GM23338 (cell line): ENCODE measurements at regions not wholly inside any gene's neighbourhood (a gene's known extent, or its start where the extent isn't known, plus 50 kb on each side); places are given as distances from the start of the nearest gene placed in this dataset.

ENCODE experiments used
- ATAC-seq: fragments of 200-7000 bp; cut with Tn5 transposase; 3 replicates; pipeline ENCODE4 v1.9.1; 2020
- DNase-seq: peaks from one replicate; pipeline ENCODE4 v3.0.0-alpha.2; 2015; ENCODE audit warnings: low spot score
- H2AFZ ChIP-seq: fragments of 200-600 bp; sonication (generic); 2 replicates; pipeline ENCODE4 v1.8.0; 2016; ENCODE audit warnings: antibody characterized with exemption, mild to moderate bottlenecking, moderate library complexity
- H3F3A ChIP-seq: fragments of 200-600 bp; sonication (generic); replicated peaks from 2 replicates; pipeline ENCODE4 v1.8.0; 2017; ENCODE audit warnings: antibody characterized with exemption, mixed run types, low read depth
- H3K27ac ChIP-seq: fragments of 200-600 bp; sonication (generic); 2 replicates; pipeline ENCODE4 v1.6.1; 2016; ENCODE audit warnings: low read depth
- H3K27me3 ChIP-seq: fragments of 200-600 bp; sonication (generic); 2 replicates; pipeline ENCODE4 v1.8.0; 2016; ENCODE audit warnings: mild to moderate bottlenecking, mixed run types, moderate library complexity; ENCODE audit not compliant: insufficient read depth
- H3K36me3 ChIP-seq: fragments of 200-600 bp; sonication (generic); 2 replicates; pipeline ENCODE4 v1.8.0; 2016; ENCODE audit warnings: mild to moderate bottlenecking; ENCODE audit not compliant: insufficient read depth
- H3K4me1 ChIP-seq: fragments of 200-600 bp; sonication (generic); 2 replicates; pipeline ENCODE4 v1.8.0; 2016; ENCODE audit warnings: mild to moderate bottlenecking, moderate library complexity; ENCODE audit not compliant: insufficient read depth
- H3K4me2 ChIP-seq: fragments of 200-600 bp; sonication (generic); 2 replicates; pipeline ENCODE4 v1.7.1; 2017; ENCODE audit warnings: mixed run types
- H3K4me3 ChIP-seq: fragments of 200-600 bp; sonication (generic); 2 replicates; pipeline ENCODE4 v1.6.1; 2016; ENCODE audit warnings: mixed run types
- H3K79me2 ChIP-seq: fragments of 200-600 bp; sonication (generic); replicated peaks from 2 replicates; pipeline ENCODE4 v1.8.0; 2017; ENCODE audit warnings: mild to moderate bottlenecking; ENCODE audit not compliant: insufficient read depth
- H3K9me2 ChIP-seq: fragments of 200-600 bp; sonication (generic); 2 replicates; pipeline ENCODE4 v1.8.0; 2017; ENCODE audit not compliant: insufficient read depth
- H4K20me1 ChIP-seq: fragments of 200-600 bp; sonication (generic); replicated peaks from 2 replicates; pipeline ENCODE4 v1.8.0; 2017; ENCODE audit warnings: mild to moderate bottlenecking; ENCODE audit not compliant: insufficient read depth
- H3K27ac Mint-ChIP-seq: 2 replicates; pipeline ENCODE4 v1.8.0; 2020; ENCODE audit warnings: inconsistent platforms, mild to moderate bottlenecking, moderate library complexity, mixed read lengths
- H3K27me3 Mint-ChIP-seq: 3 replicates; pipeline ENCODE4 v1.8.0; 2022; ENCODE audit warnings: low read depth, mild to moderate bottlenecking, moderate library complexity, mixed read lengths, inconsistent platforms; ENCODE audit not compliant: insufficient read depth, poor library complexity
- H3K36me3 Mint-ChIP-seq: 3 replicates; pipeline ENCODE4 v1.8.0; 2021; ENCODE audit warnings: low read depth, mild to moderate bottlenecking, inconsistent platforms, moderate library complexity, mixed read lengths
- H3K4me1 Mint-ChIP-seq: 3 replicates; pipeline ENCODE4 v1.8.0; 2020; ENCODE audit warnings: mild to moderate bottlenecking, inconsistent platforms, mixed read lengths
- H3K4me3 Mint-ChIP-seq: 3 replicates; pipeline ENCODE4 v1.8.0; 2021; ENCODE audit warnings: moderate library complexity, mild to moderate bottlenecking, inconsistent platforms, mixed read lengths
- H3K9me3 Mint-ChIP-seq: 3 replicates; pipeline ENCODE4 v1.8.0; 2020; ENCODE audit warnings: moderate library complexity, mild to moderate bottlenecking, inconsistent platforms, mixed read lengths
- CREB1 ChIP-seq: fragments of 250-450 bp; sonication (Bioruptor Pico); IDR thresholded peaks from 2 replicates; pipeline ENCODE4 v1.5.0; 2020; ENCODE audit warnings: low read depth, mild to moderate bottlenecking, moderate library complexity
- ETS1 ChIP-seq: IDR thresholded peaks from 2 replicates; pipeline ENCODE4 v1.6.1; 2016; ENCODE audit warnings: antibody characterized with exemption
- EZH2 ChIP-seq: fragments of 200-600 bp; sonication (generic); IDR thresholded peaks from one replicate; pipeline ENCODE4 v1.8.0; 2017; ENCODE audit warnings: antibody characterized with exemption, mild to moderate bottlenecking, low read depth; ENCODE audit not compliant: unreplicated experiment
- EZH2phosphoT487 ChIP-seq: fragments of 200-600 bp; sonication (generic); IDR thresholded peaks from one replicate; pipeline ENCODE4 v1.8.1; 2018; ENCODE audit warnings: antibody characterized with exemption; ENCODE audit not compliant: unreplicated experiment
- JUNB ChIP-seq: IDR thresholded peaks from one replicate; pipeline ENCODE4 v1.6.1; 2016; ENCODE audit warnings: antibody characterized with exemption; ENCODE audit not compliant: unreplicated experiment
- NANOG ChIP-seq: IDR thresholded peaks from 2 replicates; pipeline ENCODE4 v1.6.1; 2016; ENCODE audit warnings: antibody characterized with exemption, borderline replicate concordance
- POLR2AphosphoS5 ChIP-seq: IDR thresholded peaks from 2 replicates; pipeline ENCODE4 v1.6.1; 2016; ENCODE audit warnings: antibody characterized with exemption, low read depth
- REST ChIP-seq: IDR thresholded peaks from one replicate; pipeline ENCODE4 v1.6.1; 2018; ENCODE audit warnings: antibody characterized with exemption; ENCODE audit not compliant: unreplicated experiment
- STAT1 ChIP-seq: IDR thresholded peaks from one replicate; pipeline ENCODE4 v1.6.1; 2016; ENCODE audit warnings: antibody characterized with exemption; ENCODE audit not compliant: unreplicated experiment
- ZNF114 ChIP-seq: fragments of 250-450 bp; sonication (Bioruptor Pico); IDR thresholded peaks from 2 replicates; pipeline ENCODE4 v1.5.0; 2020; ENCODE audit warnings: mild to moderate bottlenecking, moderate library complexity
- ZNF331 ChIP-seq: fragments of 250-450 bp; sonication (Bioruptor Pico); IDR thresholded peaks from 2 replicates; pipeline ENCODE4 v1.5.0; 2020; ENCODE audit warnings: low read depth, mild to moderate bottlenecking, moderate library complexity
- TF ChIP-seq, protein P1 (sequence below), 2 experiments: fragments of 200-600 bp in 1 of 2; sonication (generic) in 1 of 2; conservative IDR thresholded peaks; 2 replicates each; pipeline versions ENCODE4 v1.5.1 to v1.6.1; 2016 to 2017; ENCODE audit warnings: antibody characterized with exemption in 2 of 2, low read depth in 2 of 2, mild to moderate bottlenecking in 2 of 2, moderate library complexity in 1 of 2

DNA sequence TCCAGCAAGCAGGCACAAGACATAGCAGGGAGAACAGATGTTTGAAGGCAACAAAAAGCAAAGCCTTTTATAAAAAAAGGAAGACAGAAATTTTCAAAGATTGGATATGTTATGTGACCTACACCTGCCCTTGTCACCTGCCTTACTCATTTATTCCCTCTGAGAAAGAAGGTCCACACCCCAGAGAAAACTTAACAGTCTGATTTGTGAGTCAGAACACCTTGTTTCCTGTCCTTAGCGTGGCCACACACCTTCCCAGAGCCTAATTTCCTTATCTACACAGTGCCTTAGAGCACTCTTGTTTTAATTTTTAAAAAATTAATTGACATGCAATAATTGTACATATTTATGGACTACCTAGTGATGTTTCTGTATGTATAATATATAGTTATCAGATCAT is 419.0 kb upstream of the DAB2 start:
- Histone ChIP-seq H2AFZ (no peak overlapping the region), H4K20me1 (no peaks in the 10 kb centered on the region), H3K4me1 (no peaks in the 10 kb centered on the region), H3K27ac (no peak overlapping the region), H3K79me2 (no peaks in the 10 kb centered on the region), H3K36me3 (no peaks in the 10 kb centered on the region), H3K4me2 (no peak overlapping the region), H3K9me2 (no peaks in the 10 kb centered on the region), H3F3A (no peaks in the 10 kb centered on the region), H3K4me3 (no peak overlapping the region), H3K27me3 (no peaks in the 10 kb centered on the region)
- H3K9me3 Mint-ChIP-seq, result peaks cover 11% of the 10 kb centered on the region; the same call in 2 of the 3 replicates
- no peak for DNase-seq
- H3K27ac Mint-ChIP-seq, result no peak overlapping the region
- H3K4me3 Mint-ChIP-seq, result no peak overlapping the region
- no peak for TF ChIP-seq CREB1
- no peak for TF ChIP-seq EZH2phosphoT487
- TF ChIP-seq ZNF114 (CRISPR knock-in tag), result no peak
- TF ChIP-seq ZNF331, result no peak
- no peak for TF ChIP-seq STAT1
- no peak for TF ChIP-seq EZH2
- TF ChIP-seq NANOG, result no peak
- TF ChIP-seq, protein P1, sequence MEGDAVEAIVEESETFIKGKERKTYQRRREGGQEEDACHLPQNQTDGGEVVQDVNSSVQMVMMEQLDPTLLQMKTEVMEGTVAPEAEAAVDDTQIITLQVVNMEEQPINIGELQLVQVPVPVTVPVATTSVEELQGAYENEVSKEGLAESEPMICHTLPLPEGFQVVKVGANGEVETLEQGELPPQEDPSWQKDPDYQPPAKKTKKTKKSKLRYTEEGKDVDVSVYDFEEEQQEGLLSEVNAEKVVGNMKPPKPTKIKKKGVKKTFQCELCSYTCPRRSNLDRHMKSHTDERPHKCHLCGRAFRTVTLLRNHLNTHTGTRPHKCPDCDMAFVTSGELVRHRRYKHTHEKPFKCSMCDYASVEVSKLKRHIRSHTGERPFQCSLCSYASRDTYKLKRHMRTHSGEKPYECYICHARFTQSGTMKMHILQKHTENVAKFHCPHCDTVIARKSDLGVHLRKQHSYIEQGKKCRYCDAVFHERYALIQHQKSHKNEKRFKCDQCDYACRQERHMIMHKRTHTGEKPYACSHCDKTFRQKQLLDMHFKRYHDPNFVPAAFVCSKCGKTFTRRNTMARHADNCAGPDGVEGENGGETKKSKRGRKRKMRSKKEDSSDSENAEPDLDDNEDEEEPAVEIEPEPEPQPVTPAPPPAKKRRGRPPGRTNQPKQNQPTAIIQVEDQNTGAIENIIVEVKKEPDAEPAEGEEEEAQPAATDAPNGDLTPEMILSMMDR (conservative IDR thresholded peaks at IDR 0.05; ENCODE audit: low read depth in 2 of 2), result no peak
- TF ChIP-seq JUNB, result no peak
- H3K4me1 Mint-ChIP-seq, result no peaks in the 10 kb centered on the region
- no peak for ATAC-seq
- peaks cover 2% of the 10 kb centered on the region; the same call in 2 of the 3 replicates for H3K36me3 Mint-ChIP-seq
- H3K27me3 Mint-ChIP-seq, result peaks cover 4% of the 10 kb centered on the region

DNA sequence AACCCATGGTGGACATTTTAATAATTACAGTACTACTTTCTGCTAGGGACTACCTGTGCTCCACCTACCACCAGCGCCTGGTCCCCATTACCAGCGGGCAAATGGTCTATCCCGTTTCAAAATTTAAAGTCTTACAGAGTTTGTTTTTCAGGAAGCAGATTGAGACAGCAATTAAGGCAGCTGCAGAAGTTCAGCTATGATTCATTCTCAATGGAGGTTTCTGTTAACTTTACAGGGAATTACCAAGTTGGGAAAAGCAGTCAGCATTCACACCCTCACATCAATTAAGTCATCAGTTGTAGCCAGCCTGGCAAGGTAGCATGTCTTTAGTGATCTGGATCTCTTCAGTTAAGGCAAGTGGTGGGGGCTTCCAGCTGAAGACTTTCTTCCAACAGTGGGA is 410.6 kb upstream of the DAB2 start:
- H3K4me1 ChIP-seq, result no peaks in the 10 kb centered on the region
- H3K9me2 ChIP-seq, result no peaks in the 10 kb centered on the region
- H3K9me3 Mint-ChIP-seq, result peaks cover 16% of the 10 kb centered on the region
- H3K27ac Mint-ChIP-seq, result no peak overlapping the region
- no peak overlapping the region for H3K4me3 Mint-ChIP-seq
- H3K4me1 Mint-ChIP-seq, result no peaks in the 10 kb centered on the region
- no peak overlapping the region for H2AFZ ChIP-seq
- DNase-seq (no peak), ATAC-seq (no peak)
- H3K27me3 ChIP-seq, result no peaks in the 10 kb centered on the region
- H3K36me3 ChIP-seq, result no peaks in the 10 kb centered on the region
- no peaks in the 10 kb centered on the region for H3K79me2 ChIP-seq
- H3K27ac ChIP-seq, result no peak overlapping the region
- H3K27me3 Mint-ChIP-seq, result no peaks in the 10 kb centered on the region
- no peak overlapping the region for H3K4me3 ChIP-seq
- no peaks in the 10 kb centered on the region for H3F3A ChIP-seq
- peaks cover 5% of the 10 kb centered on the region; the same call in 2 of the 3 replicates for H3K36me3 Mint-ChIP-seq
- H3K4me2 ChIP-seq, result no peak overlapping the region
- TF ChIP-seq POLR2AphosphoS5 (no peak), ZNF331 (no peak), CREB1 (no peak), ZNF114 (CRISPR knock-in tag) (no peak), REST (no peak), STAT1 (no peak), ETS1 (no peak), EZH2 (no peak)
- TF ChIP-seq, protein P1 (conservative IDR thresholded peaks at IDR 0.05; ENCODE audit: low read depth in 2 of 2), result no peak
- H4K20me1 ChIP-seq, result no peaks in the 10 kb centered on the region
